ENCODE measurements at regions not wholly inside any gene's neighbourhood (a gene's known extent, or its start where the extent isn't known, plus 50 kb on each side); places are given as distances from the start of the nearest gene placed in this dataset.

GRCh38 chr9:79053598-79053997 is 518.2 kb upstream of the TLE4 start:
- no peaks in the 10 kb centered on the region for H3K36me3 ChIP-seq
- no peak overlapping the region for H3K27ac ChIP-seq
- no peaks in the 10 kb centered on the region for H3K27me3 ChIP-seq
- H3K4me3 ChIP-seq: no peak overlapping the region
- no peak for DNase-seq (ENCODE audit: low read depth in 1 of 2, low spot score in 1 of 2)
- H3K4me1 ChIP-seq (ENCODE audit: low read depth): no peaks in the 10 kb centered on the region
- H3K9me3 ChIP-seq (ENCODE audit: low read depth): no peaks in the 10 kb centered on the region
- no peak for TF ChIP-seq CTCF (IDR thresholded peaks at IDR 0.05; ENCODE audit: low read depth, low read length)

GRCh38 chr9:79054500-79054899 is 517.3 kb upstream of the TLE4 start:
- no peak overlapping the region for H3K4me3 ChIP-seq
- no peaks in the 10 kb centered on the region for H3K36me3 ChIP-seq
- TF ChIP-seq CTCF (IDR thresholded peaks at IDR 0.05; ENCODE audit: low read depth, low read length): no peak
- no peaks in the 10 kb centered on the region for H3K27me3 ChIP-seq
- no peak for DNase-seq (ENCODE audit: low read depth in 1 of 2, low spot score in 1 of 2)
- H3K27ac ChIP-seq: no peak overlapping the region
- no peaks in the 10 kb centered on the region for H3K4me1 ChIP-seq (ENCODE audit: low read depth)
- no peaks in the 10 kb centered on the region for H3K9me3 ChIP-seq (ENCODE audit: low read depth)

- TF ChIP-seq CTCF (IDR thresholded peaks at IDR 0.05; ENCODE audit: low read depth, low read length): no peak
- no peaks in the 10 kb centered on the region for H3K27me3 ChIP-seq
- H3K4me1 ChIP-seq (ENCODE audit: low read depth): no peaks in the 10 kb centered on the region
- H3K9me3 ChIP-seq (ENCODE audit: low read depth): no peaks in the 10 kb centered on the region
- no peak overlapping the region for H3K27ac ChIP-seq
- H3K4me3 ChIP-seq: no peak overlapping the region
- DNase-seq (ENCODE audit: low read depth in 1 of 2, low spot score in 1 of 2): no peak
- H3K36me3 ChIP-seq: no peaks in the 10 kb centered on the region
These were observed 515.7 kb upstream of the TLE4 start for GRCh38 chr9:79056041-79056440.

- H3K4me3 ChIP-seq: no peak overlapping the region
- H3K27me3 ChIP-seq: no peaks in the 10 kb centered on the region
- DNase-seq (ENCODE audit: low read depth in 1 of 2, low spot score in 1 of 2): peak in 1 of 2 donors; percentile 15
- H3K9me3 ChIP-seq (ENCODE audit: low read depth): no peaks in the 10 kb centered on the region
- H3K4me1 ChIP-seq (ENCODE audit: low read depth): no peaks in the 10 kb centered on the region
- no peak for TF ChIP-seq CTCF (IDR thresholded peaks at IDR 0.05; ENCODE audit: low read depth, low read length)
- H3K36me3 ChIP-seq: no peaks in the 10 kb centered on the region
- H3K27ac ChIP-seq: no peak overlapping the region
These were observed 514.2 kb upstream of the TLE4 start for GRCh38 chr9:79057576-79057975.

GRCh38 chr9:79060766-79061165 is 511.0 kb upstream of the TLE4 start:
- Histone ChIP-seq H3K27me3 (no peaks in the 10 kb centered on the region), H3K4me1 (ENCODE audit: low read depth) (no peaks in the 10 kb centered on the region), H3K36me3 (no peaks in the 10 kb centered on the region), H3K4me3 (no peak overlapping the region), H3K9me3 (ENCODE audit: low read depth) (no peaks in the 10 kb centered on the region), H3K27ac (no peak overlapping the region)
- no peak for TF ChIP-seq CTCF (IDR thresholded peaks at IDR 0.05; ENCODE audit: low read depth, low read length)
- no peak for DNase-seq (ENCODE audit: low read depth in 1 of 2, low spot score in 1 of 2)
